Osteocyte (in vitro differentiated cells): ENCODE measurements at regions not wholly inside any gene's neighbourhood (a gene's known extent, or its start where the extent isn't known, plus 50 kb on each side); places are given as distances from the start of the nearest gene placed in this dataset.
"Not testable (repeated sequence)": the region's sequence is repeated elsewhere in the genome, so short reads cannot be mapped to it uniquely, and the experiment has no call there.

ENCODE experiments used
- DNase-seq: peaks from one replicate; pipeline ENCODE4 v3.0.0; 2021; ENCODE audit warnings: mixed read lengths; ENCODE audit not compliant: unreplicated experiment; ENCODE audit errors: extremely low spot score
- H3K27ac Mint-ChIP-seq: one replicate; pipeline ENCODE4 v1.8.0; 2021; ENCODE audit warnings: mild to moderate bottlenecking, mixed read lengths; ENCODE audit not compliant: unreplicated experiment
- H3K27me3 Mint-ChIP-seq: one replicate; pipeline ENCODE4 v1.8.0; 2021; ENCODE audit warnings: mixed read lengths; ENCODE audit not compliant: unreplicated experiment
- H3K36me3 Mint-ChIP-seq: one replicate; pipeline ENCODE4 v1.8.0; 2021; ENCODE audit warnings: mixed read lengths; ENCODE audit not compliant: unreplicated experiment
- H3K4me1 Mint-ChIP-seq: one replicate; pipeline ENCODE4 v1.8.0; 2021; ENCODE audit warnings: mixed read lengths; ENCODE audit not compliant: unreplicated experiment
- H3K4me3 Mint-ChIP-seq: one replicate; pipeline ENCODE4 v1.8.0; 2021; ENCODE audit warnings: mild to moderate bottlenecking, moderate library complexity, mixed read lengths; ENCODE audit not compliant: unreplicated experiment
- H3K9me3 Mint-ChIP-seq: one replicate; pipeline ENCODE4 v1.8.0; 2021; ENCODE audit warnings: mixed read lengths; ENCODE audit not compliant: unreplicated experiment
- TF ChIP-seq, protein P1 (sequence below): fragments of 200-600 bp; sonication (generic); IDR thresholded peaks from 2 replicates; pipeline ENCODE4 v1.5.0; 2021; ENCODE audit warnings: antibody characterized with exemption, mild to moderate bottlenecking, moderate library complexity

- Mint-ChIP-seq H3K36me3 (no peaks in the 10 kb centered on the region), H3K4me3 (no peak overlapping the region), H3K27me3 (no peaks in the 10 kb centered on the region), H3K9me3 (no peaks in the 10 kb centered on the region), H3K27ac (no peak overlapping the region), H3K4me1 (no peaks in the 10 kb centered on the region)
- no peak for DNase-seq
- TF ChIP-seq, protein P1, sequence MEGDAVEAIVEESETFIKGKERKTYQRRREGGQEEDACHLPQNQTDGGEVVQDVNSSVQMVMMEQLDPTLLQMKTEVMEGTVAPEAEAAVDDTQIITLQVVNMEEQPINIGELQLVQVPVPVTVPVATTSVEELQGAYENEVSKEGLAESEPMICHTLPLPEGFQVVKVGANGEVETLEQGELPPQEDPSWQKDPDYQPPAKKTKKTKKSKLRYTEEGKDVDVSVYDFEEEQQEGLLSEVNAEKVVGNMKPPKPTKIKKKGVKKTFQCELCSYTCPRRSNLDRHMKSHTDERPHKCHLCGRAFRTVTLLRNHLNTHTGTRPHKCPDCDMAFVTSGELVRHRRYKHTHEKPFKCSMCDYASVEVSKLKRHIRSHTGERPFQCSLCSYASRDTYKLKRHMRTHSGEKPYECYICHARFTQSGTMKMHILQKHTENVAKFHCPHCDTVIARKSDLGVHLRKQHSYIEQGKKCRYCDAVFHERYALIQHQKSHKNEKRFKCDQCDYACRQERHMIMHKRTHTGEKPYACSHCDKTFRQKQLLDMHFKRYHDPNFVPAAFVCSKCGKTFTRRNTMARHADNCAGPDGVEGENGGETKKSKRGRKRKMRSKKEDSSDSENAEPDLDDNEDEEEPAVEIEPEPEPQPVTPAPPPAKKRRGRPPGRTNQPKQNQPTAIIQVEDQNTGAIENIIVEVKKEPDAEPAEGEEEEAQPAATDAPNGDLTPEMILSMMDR, result no peak
Measured at GRCh38 chr4:164639001-164639400, 114.9 kb upstream of the SMIM31 start.

DNA sequence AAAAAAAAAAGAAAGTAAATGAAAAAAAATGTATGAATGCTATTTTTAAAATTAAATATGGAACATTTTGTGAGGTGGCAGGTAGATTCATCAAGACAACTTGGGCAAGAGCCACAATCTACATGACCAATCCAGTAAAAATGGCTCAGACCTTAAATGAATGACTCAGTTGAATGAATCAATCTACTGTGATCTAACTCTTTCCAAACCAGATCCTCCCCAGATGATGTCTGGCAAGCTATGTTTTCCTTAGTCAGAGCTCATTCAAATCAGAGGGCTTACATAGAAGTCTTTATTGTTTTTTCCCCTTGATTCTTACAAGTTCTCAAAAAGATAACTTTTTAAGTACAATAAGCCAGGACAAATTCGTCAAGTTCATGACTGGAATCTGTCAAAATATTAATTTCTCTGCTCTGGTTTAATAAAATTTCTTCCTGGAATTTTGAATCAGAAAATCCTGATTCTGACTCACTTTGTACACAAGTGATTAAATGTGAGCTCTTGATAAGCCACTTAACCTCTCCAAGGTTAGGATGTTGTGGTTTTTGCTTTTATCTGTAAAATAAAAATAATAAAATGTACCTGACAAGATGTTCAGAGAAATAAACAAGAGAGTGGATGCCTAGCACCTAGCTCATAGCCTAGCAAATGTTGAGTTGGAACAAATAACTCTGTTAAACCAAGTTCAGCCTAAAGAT is 105.6 kb upstream of the SMIM31 start:
- TF ChIP-seq, protein P1, result no peak
- Mint-ChIP-seq H3K9me3 (no peaks in the 10 kb centered on the region), H3K4me3 (no peak overlapping the region), H3K36me3 (no peaks in the 10 kb centered on the region), H3K27me3 (no peaks in the 10 kb centered on the region), H3K4me1 (no peaks in the 10 kb centered on the region), H3K27ac (no peak overlapping the region)
- DNase-seq, result no peak

GRCh38 chr4:164648849-164649212 is 105.1 kb upstream of the SMIM31 start:
- no peak for DNase-seq
- H3K27ac Mint-ChIP-seq, result no peak overlapping the region
- no peaks in the 10 kb centered on the region for H3K9me3 Mint-ChIP-seq
- no peaks in the 10 kb centered on the region for H3K4me1 Mint-ChIP-seq
- TF ChIP-seq, protein P1, result no peak
- no peak overlapping the region for H3K4me3 Mint-ChIP-seq
- no peaks in the 10 kb centered on the region for H3K36me3 Mint-ChIP-seq
- H3K27me3 Mint-ChIP-seq, result no peaks in the 10 kb centered on the region

- no peaks in the 10 kb centered on the region for H3K4me1 Mint-ChIP-seq
- H3K27ac Mint-ChIP-seq, result no peak overlapping the region
- no peak for DNase-seq
- peaks cover 6% of the 10 kb centered on the region for H3K9me3 Mint-ChIP-seq
- peaks cover 2% of the 10 kb centered on the region for H3K27me3 Mint-ChIP-seq
- no peak overlapping the region for H3K4me3 Mint-ChIP-seq
- TF ChIP-seq, protein P1, result no peak
- no peaks in the 10 kb centered on the region for H3K36me3 Mint-ChIP-seq
Measured at GRCh38 chr4:164659765-164660164, 94.2 kb upstream of the SMIM31 start.

DNA sequence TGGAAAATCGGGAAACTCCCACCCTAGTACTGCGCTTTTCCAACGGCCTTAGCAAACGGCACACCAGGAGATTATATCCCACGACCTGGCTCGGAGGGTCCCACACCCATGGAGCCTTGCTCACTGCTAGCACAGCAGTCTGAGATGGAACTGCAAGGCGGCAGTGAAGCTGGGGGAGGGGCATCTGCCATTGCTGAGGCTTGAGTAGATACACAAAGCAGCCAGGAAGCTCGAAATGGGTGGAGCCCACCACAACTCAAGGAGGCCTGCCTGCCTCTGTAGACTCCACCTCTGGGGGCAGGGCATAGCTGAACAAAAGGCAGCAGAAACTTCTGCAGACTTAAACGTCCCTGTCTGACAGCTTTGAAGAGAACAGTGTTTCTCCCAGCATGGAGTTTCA is 77.8 kb upstream of the SMIM31 start:
- H3K4me3 Mint-ChIP-seq, H3K27ac Mint-ChIP-seq, DNase-seq, H3K27me3 Mint-ChIP-seq, H3K36me3 Mint-ChIP-seq, H3K9me3 Mint-ChIP-seq, H3K4me1 Mint-ChIP-seq: not testable (repeated sequence)

DNA sequence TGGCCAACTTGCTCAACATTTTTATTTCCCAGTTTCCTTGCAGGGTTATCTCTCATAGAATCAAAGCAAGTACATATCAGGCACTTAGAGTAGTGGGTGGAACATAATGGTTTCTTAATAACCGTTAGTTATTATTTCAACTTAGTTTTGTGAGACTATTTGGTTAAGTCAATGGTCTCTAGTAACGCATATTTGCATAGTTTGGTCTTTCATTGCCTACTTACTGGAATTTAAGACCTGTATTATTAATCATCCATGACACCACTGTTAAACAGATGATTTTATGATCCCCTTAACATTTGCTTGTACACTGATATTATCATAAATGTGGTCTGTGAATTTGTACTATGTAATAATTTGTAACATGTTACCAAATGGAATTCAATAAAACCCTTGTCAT is 70.9 kb upstream of the SMIM31 start:
- Mint-ChIP-seq H3K9me3 (no peaks in the 10 kb centered on the region), H3K36me3 (no peaks in the 10 kb centered on the region), H3K4me1 (no peaks in the 10 kb centered on the region), H3K27ac (no peak overlapping the region), H3K27me3 (peaks cover 2% of the 10 kb centered on the region), H3K4me3 (no peak overlapping the region)
- TF ChIP-seq, protein P1, result no peak
- DNase-seq, result no peak
